Progenitor cell of endocrine pancreas (in vitro differentiated cells): ENCODE measurements at regions not wholly inside any gene's neighbourhood (a gene's known extent, or its start where the extent isn't known, plus 50 kb on each side); places are given as distances from the start of the nearest gene placed in this dataset.

Experiments
- DNase-seq: peaks from one replicate; pipeline ENCODE4 v3.0.0; 2021; ENCODE audit warnings: low spot score; ENCODE audit not compliant: unreplicated experiment
- H3K27ac Mint-ChIP-seq: 2 replicates; pipeline ENCODE4 v1.8.0; 2021; ENCODE audit warnings: mild to moderate bottlenecking, moderate library complexity, mixed read lengths
- H3K27me3 Mint-ChIP-seq: 2 replicates; pipeline ENCODE4 v1.8.0; 2021; ENCODE audit warnings: mixed read lengths
- H3K36me3 Mint-ChIP-seq: 2 replicates; pipeline ENCODE4 v1.8.0; 2022; ENCODE audit warnings: mixed read lengths; ENCODE audit not compliant: insufficient read depth
- H3K4me1 Mint-ChIP-seq: 2 replicates; pipeline ENCODE4 v1.8.0; 2021; ENCODE audit warnings: low read depth, mixed read lengths
- H3K4me3 Mint-ChIP-seq: 2 replicates; pipeline ENCODE4 v1.8.0; 2021; ENCODE audit warnings: low read depth, mild to moderate bottlenecking, moderate library complexity, mixed read lengths
- H3K9me3 Mint-ChIP-seq: 2 replicates; pipeline ENCODE4 v1.8.0; 2021; ENCODE audit warnings: low read depth, mixed read lengths
- CTCF ChIP-seq: fragments of 200-600 bp; sonication (generic); IDR thresholded peaks from one replicate; pipeline ENCODE4 v1.5.0; 2021; ENCODE audit warnings: antibody characterized with exemption, mild to moderate bottlenecking; ENCODE audit not compliant: unreplicated experiment

- H3K9me3 Mint-ChIP-seq = peaks cover 27% of the 10 kb centered on the region
- H3K4me1 Mint-ChIP-seq = no peaks in the 10 kb centered on the region
Observed at GRCh38 chr7:68918621-68919020, 679.7 kb upstream of the AUTS2 start.

GRCh38 chr7:68922850-68923249 lies 675.4 kb upstream of the AUTS2 start:
- Mint-ChIP-seq H3K4me3 (no peak overlapping the region), H3K27me3 (no peaks in the 10 kb centered on the region), H3K36me3 (no peaks in the 10 kb centered on the region), H3K9me3 (peaks cover 9% of the 10 kb centered on the region), H3K4me1 (no peaks in the 10 kb centered on the region), H3K27ac (no peak overlapping the region)
- no peak for DNase-seq
- no peak for TF ChIP-seq CTCF

More at GRCh38 chr7:68918621-68919020, 679.7 kb upstream of the AUTS2 start:
- no peak for TF ChIP-seq CTCF
- H3K36me3 Mint-ChIP-seq = peaks cover 3% of the 10 kb centered on the region
- no peaks in the 10 kb centered on the region for H3K27me3 Mint-ChIP-seq
- H3K27ac Mint-ChIP-seq = no peak overlapping the region
- DNase-seq = no peak
- H3K4me3 Mint-ChIP-seq = no peak overlapping the region

GRCh38 chr7:68925241-68925640 lies 673.0 kb upstream of the AUTS2 start:
- Mint-ChIP-seq H3K27ac (no peak overlapping the region), H3K9me3 (peaks cover 7% of the 10 kb centered on the region), H3K27me3 (no peaks in the 10 kb centered on the region), H3K4me3 (no peak overlapping the region), H3K4me1 (no peaks in the 10 kb centered on the region), H3K36me3 (no peaks in the 10 kb centered on the region)
- TF ChIP-seq CTCF = no peak
- DNase-seq = no peak

- Mint-ChIP-seq H3K27ac (no peak overlapping the region), H3K4me1 (no peaks in the 10 kb centered on the region), H3K9me3 (peaks cover 2% of the 10 kb centered on the region), H3K4me3 (no peak overlapping the region), H3K36me3 (no peaks in the 10 kb centered on the region), H3K27me3 (peaks cover 4% of the 10 kb centered on the region)
- TF ChIP-seq CTCF = no peak
- DNase-seq = no peak
Observed at GRCh38 chr7:68929781-68930261, 668.5 kb upstream of the AUTS2 start.

- H3K4me3 Mint-ChIP-seq = no peak overlapping the region
- peaks cover 13% of the 10 kb centered on the region for H3K9me3 Mint-ChIP-seq
- peaks cover 2% of the 10 kb centered on the region for H3K36me3 Mint-ChIP-seq
- no peaks in the 10 kb centered on the region for H3K4me1 Mint-ChIP-seq
- no peak for TF ChIP-seq CTCF
- peaks cover 4% of the 10 kb centered on the region for H3K27me3 Mint-ChIP-seq
- no peak for DNase-seq
- no peak overlapping the region for H3K27ac Mint-ChIP-seq
Observed at GRCh38 chr7:68936471-68937035, 661.7 kb upstream of the AUTS2 start.
